BLaER1 treated with 17β-estradiol and CSF1 and Interleukin-3, amounts not matched to agents 10 nM and 100 nM (cell line): ENCODE measurements at regions not wholly inside any gene's neighbourhood (a gene's known extent, or its start where the extent isn't known, plus 50 kb on each side); places are given as distances from the start of the nearest gene placed in this dataset.

Experiments used
- H3K27ac ChIP-seq, 11 experiments: shearing (Covaris generic); formaldehyde crosslinking; 2 replicates each; pipeline ENCODE4 v1.8.1; 2022
- H3K27me3 ChIP-seq, 11 experiments: shearing (Covaris generic); formaldehyde crosslinking; 2 replicates each; pipeline ENCODE4 v1.8.1; 2022
- H3K36me3 ChIP-seq, 11 experiments: shearing (Covaris generic); formaldehyde crosslinking; 2 replicates each; pipeline ENCODE4 v1.8.1; 2022
- H3K4me1 ChIP-seq, 10 experiments: shearing (Covaris generic); formaldehyde crosslinking; 2 replicates each; pipeline ENCODE4 v1.8.1; 2022
- H3K4me2 ChIP-seq, 11 experiments: shearing (Covaris generic); formaldehyde crosslinking; 2 replicates each; pipeline ENCODE4 v1.8.1; 2022
- H3K4me3 ChIP-seq, 10 experiments: shearing (Covaris generic); formaldehyde crosslinking; 2 replicates each; pipeline ENCODE4 v1.8.1; 2022
- H3K9ac ChIP-seq, 11 experiments: shearing (Covaris generic); formaldehyde crosslinking; 2 replicates each; pipeline ENCODE4 v1.8.1; 2022
- H3K9me3 ChIP-seq, 11 experiments: shearing (Covaris generic); formaldehyde crosslinking; replicated peaks in 1 of 11; 2 replicates each; pipeline ENCODE4 v1.8.1; 2022
- H4K20me1 ChIP-seq, 11 experiments: shearing (Covaris generic); formaldehyde crosslinking; 2 replicates each; pipeline ENCODE4 v1.8.1; 2022
- Cebpa-rat ChIP-seq, 11 experiments: shearing (Covaris generic); IDR thresholded peaks; 2 replicates each; pipeline ENCODE4 v1.8.1; 2022

GRCh38 chr18:10111191-10111590 is 197.4 kb downstream of the VAPA start:
- H3K4me1 ChIP-seq = peaks cover 14 to 31% (median 27%) of the 10 kb centered on the region in 10 experiments
- H3K4me3 ChIP-seq = no peak overlapping the region
- H3K9ac ChIP-seq = no peak overlapping the region
- H4K20me1 ChIP-seq = no peaks in the 10 kb centered on the region
- H3K27me3 ChIP-seq = no peaks in the 10 kb centered on the region
- H3K27ac ChIP-seq = no peak overlapping the region
- H3K36me3 ChIP-seq = no peaks in the 10 kb centered on the region
- H3K9me3 ChIP-seq = peaks cover 1 to 15% (median 7%) of the 10 kb centered on the region in 11 experiments; a peak in 21 of 22 replicates
- TF ChIP-seq Cebpa-rat (IDR thresholded peaks at IDR 0.05) = no peak
- peak overlapping the region; percentile 71 to 91 (median 83); a peak in 19 of 22 replicates for H3K4me2 ChIP-seq

GRCh38 chr18:10111944-10112343 is 198.1 kb downstream of the VAPA start:
- no peaks in the 10 kb centered on the region for H4K20me1 ChIP-seq
- peak overlapping the region in 6 of 10 experiments; percentile 1 to 25 (median 14); a peak in 3 of 20 replicates for H3K4me3 ChIP-seq
- peaks cover 0 to 8% (median 0%) of the 10 kb centered on the region in 11 experiments; a peak in 5 of 22 replicates for H3K9me3 ChIP-seq
- H3K4me2 ChIP-seq = peak overlapping the region; percentile 71 to 91 (median 83)
- H3K4me1 ChIP-seq = peaks cover 14 to 31% (median 27%) of the 10 kb centered on the region in 10 experiments
- TF ChIP-seq Cebpa-rat (IDR thresholded peaks at IDR 0.05) = no peak
- H3K9ac ChIP-seq = peak overlapping the region in 3 of 11 experiments; percentile 4 to 24 (median 11); a peak in 4 of 22 replicates
- no peaks in the 10 kb centered on the region for H3K36me3 ChIP-seq
- H3K27ac ChIP-seq = peak overlapping the region in 4 of 11 experiments; percentile 25 to 41 (median 34); a peak in 5 of 22 replicates
- no peaks in the 10 kb centered on the region for H3K27me3 ChIP-seq

- TF ChIP-seq Cebpa-rat (IDR thresholded peaks at IDR 0.05) = no peak
- no peak overlapping the region for H3K4me3 ChIP-seq
- H3K27me3 ChIP-seq = no peaks in the 10 kb centered on the region
- H3K27ac ChIP-seq = no peak overlapping the region
- peaks cover 0 to 9% (median under 1%) of the 10 kb centered on the region in 11 experiments; a peak in 6 of 22 replicates for H3K9me3 ChIP-seq
- no peak overlapping the region for H3K9ac ChIP-seq
- no peaks in the 10 kb centered on the region for H4K20me1 ChIP-seq
- H3K4me1 ChIP-seq = peaks cover 14 to 31% (median 27%) of the 10 kb centered on the region in 10 experiments
- peak overlapping the region in 10 of 11 experiments; percentile 78 to 91 (median 84); a peak in 19 of 22 replicates for H3K4me2 ChIP-seq
- H3K36me3 ChIP-seq = no peaks in the 10 kb centered on the region
These were observed 199.6 kb downstream of the VAPA start for GRCh38 chr18:10113121-10114022.

GRCh38 chr18:10114717-10115463 is 201.1 kb downstream of the VAPA start:
- Histone ChIP-seq H3K36me3 (no peaks in the 10 kb centered on the region), H3K27me3 (no peaks in the 10 kb centered on the region), H4K20me1 (no peaks in the 10 kb centered on the region), H3K27ac (no peak overlapping the region), H3K9ac (no peak overlapping the region), H3K9me3 (peaks cover 0 to 25% (median 12%) of the 10 kb centered on the region in 11 experiments; a peak in 21 of 22 replicates), H3K4me3 (no peak overlapping the region), H3K4me2 (no peak overlapping the region), H3K4me1 (peaks cover 14 to 32% (median 28%) of the 10 kb centered on the region in 10 experiments)
- TF ChIP-seq Cebpa-rat (IDR thresholded peaks at IDR 0.05) = no peak

GRCh38 chr18:10116574-10116973 is 202.8 kb downstream of the VAPA start:
- Histone ChIP-seq H3K27me3 (no peaks in the 10 kb centered on the region), H3K9me3 (peaks cover 0 to 20% (median 12%) of the 10 kb centered on the region in 11 experiments; a peak in 21 of 22 replicates), H3K4me1 (peaks cover 10 to 31% (median 23%) of the 10 kb centered on the region in 10 experiments), H3K4me2 (no peak overlapping the region), H3K9ac (no peak overlapping the region), H4K20me1 (no peaks in the 10 kb centered on the region), H3K36me3 (no peaks in the 10 kb centered on the region), H3K4me3 (no peak overlapping the region), H3K27ac (no peak overlapping the region)
- no peak for TF ChIP-seq Cebpa-rat (IDR thresholded peaks at IDR 0.05)

GRCh38 chr18:10119528-10119927 is 205.7 kb downstream of the VAPA start:
- Histone ChIP-seq H3K9me3 (peaks cover 0 to 20% (median 12%) of the 10 kb centered on the region in 11 experiments; a peak in 21 of 22 replicates), H4K20me1 (no peaks in the 10 kb centered on the region), H3K27me3 (no peaks in the 10 kb centered on the region), H3K36me3 (no peaks in the 10 kb centered on the region), H3K4me1 (peaks cover 0 to 26% (median 10%) of the 10 kb centered on the region in 10 experiments; a peak in 11 of 20 replicates), H3K9ac (no peak overlapping the region), H3K27ac (no peak overlapping the region), H3K4me3 (no peak overlapping the region), H3K4me2 (peak overlapping the region in 1 of 11 experiments; percentile 7; a peak in 3 of 22 replicates)
- TF ChIP-seq Cebpa-rat (IDR thresholded peaks at IDR 0.05) = no peak

GRCh38 chr18:10119991-10120390 is 206.2 kb downstream of the VAPA start:
- Histone ChIP-seq H3K36me3 (no peaks in the 10 kb centered on the region), H3K4me1 (peaks cover 0 to 27% (median 10%) of the 10 kb centered on the region in 10 experiments; a peak in 11 of 20 replicates), H4K20me1 (no peaks in the 10 kb centered on the region), H3K27ac (no peak overlapping the region), H3K4me3 (no peak overlapping the region), H3K4me2 (peak overlapping the region in 2 of 11 experiments; percentile 7 to 10; a peak in 5 of 22 replicates), H3K9ac (no peak overlapping the region), H3K9me3 (peaks cover 0 to 20% (median 12%) of the 10 kb centered on the region in 11 experiments; a peak in 21 of 22 replicates), H3K27me3 (no peaks in the 10 kb centered on the region)
- TF ChIP-seq Cebpa-rat (IDR thresholded peaks at IDR 0.05) = no peak

GRCh38 chr18:10120622-10121021 is 206.8 kb downstream of the VAPA start:
- H3K9me3 ChIP-seq = peaks cover 0 to 20% (median 12%) of the 10 kb centered on the region in 11 experiments; a peak in 21 of 22 replicates
- no peak overlapping the region for H3K9ac ChIP-seq
- no peaks in the 10 kb centered on the region for H4K20me1 ChIP-seq
- no peak overlapping the region for H3K4me3 ChIP-seq
- H3K4me1 ChIP-seq = peaks cover 0 to 27% (median 10%) of the 10 kb centered on the region in 10 experiments; a peak in 11 of 20 replicates
- no peak overlapping the region for H3K27ac ChIP-seq
- H3K36me3 ChIP-seq = no peaks in the 10 kb centered on the region
- no peak for TF ChIP-seq Cebpa-rat (IDR thresholded peaks at IDR 0.05)
- no peak overlapping the region; a peak in 3 of 22 replicates for H3K4me2 ChIP-seq
- H3K27me3 ChIP-seq = no peaks in the 10 kb centered on the region
